Keratinocyte (primary cell): ENCODE measurements at regions not wholly inside any gene's neighbourhood (a gene's known extent, or its start where the extent isn't known, plus 50 kb on each side); places are given as distances from the start of the nearest gene placed in this dataset.

Experiments used
- DNase-seq: peaks from one replicate; pipeline ENCODE4 v3.0.0-alpha.2; 2011; ENCODE audit warnings: low read depth, missing footprints, low spot score
- FAIRE-seq: peaks from 2 replicates; lab custom pipeline; 2011; peaks lifted over from hg19 to GRCh38; lab: Jason Lieb, UNC
- H2AFZ ChIP-seq: 2 replicates; pipeline ENCODE4 v1.6.0; 2012; ENCODE audit warnings: low read length, control low read depth, inconsistent platforms; ENCODE audit not compliant: control insufficient read depth
- H3K27ac ChIP-seq: 2 replicates; pipeline ENCODE4 v1.5.1; 2011; ENCODE audit warnings: low read length; ENCODE audit not compliant: control insufficient read depth, insufficient read depth
- H3K27me3 ChIP-seq: 3 replicates; pipeline ENCODE4 v1.6.0; 2011; ENCODE audit warnings: low read length; ENCODE audit not compliant: control insufficient read depth, insufficient read depth; ENCODE audit errors: extremely low read depth
- H3K36me3 ChIP-seq, 2 experiments: 2 replicates in 1 of 2; 3 replicates in 1 of 2; pipeline ENCODE4 v1.5.1; 2011; ENCODE audit warnings: low read length in 2 of 2, mild to moderate bottlenecking in 1 of 2; ENCODE audit not compliant: control insufficient read depth in 2 of 2, insufficient read depth in 2 of 2; ENCODE audit errors: extremely low read depth in 1 of 2
- H3K4me1 ChIP-seq: 3 replicates; pipeline ENCODE4 v1.5.1; 2011; ENCODE audit warnings: low read length; ENCODE audit not compliant: control insufficient read depth, insufficient read depth; ENCODE audit errors: extremely low read depth
- H3K4me2 ChIP-seq: 3 replicates; pipeline ENCODE4 v1.6.0; 2011; ENCODE audit warnings: low read depth, low read length; ENCODE audit not compliant: control insufficient read depth, insufficient read depth; ENCODE audit errors: extremely low read depth
- H3K4me3 ChIP-seq, 3 experiments: fragments of 200-600 bp in 1 of 3; sonication (generic) in 1 of 3; 2 replicates in 2 of 3; 3 replicates in 1 of 3; pipeline ENCODE4 v1.5.1; 2011 to 2016; ENCODE audit warnings: low read length in 3 of 3, mild to moderate bottlenecking in 3 of 3, control low read depth in 2 of 3, inconsistent platforms in 1 of 3, low read depth in 1 of 3, mixed read lengths in 1 of 3, mixed run types in 1 of 3, moderate library complexity in 1 of 3; ENCODE audit not compliant: control insufficient read depth in 2 of 3, insufficient read depth in 2 of 3; ENCODE audit errors: extremely low read depth in 1 of 3
- H3K79me2 ChIP-seq: 2 replicates; pipeline ENCODE4 v1.6.0; 2012; ENCODE audit warnings: low read length; ENCODE audit not compliant: control insufficient read depth, insufficient read depth
- H3K9ac ChIP-seq: 3 replicates; pipeline ENCODE4 v1.6.0; 2011; ENCODE audit warnings: low read length; ENCODE audit not compliant: control insufficient read depth, insufficient read depth; ENCODE audit errors: extremely low read depth
- H3K9me1 ChIP-seq: 3 replicates; pipeline ENCODE4 v1.6.0; 2011; ENCODE audit warnings: low read length; ENCODE audit not compliant: control insufficient read depth, insufficient read depth; ENCODE audit errors: extremely low read depth
- H3K9me3 ChIP-seq: 2 replicates; pipeline ENCODE4 v1.5.1; 2012; ENCODE audit warnings: low read depth, low read length; ENCODE audit not compliant: control insufficient read depth
- H4K20me1 ChIP-seq: 3 replicates; pipeline ENCODE4 v1.6.0; 2011; ENCODE audit warnings: low read length; ENCODE audit not compliant: control insufficient read depth, insufficient read depth; ENCODE audit errors: extremely low read depth
- EZH2 ChIP-seq: IDR thresholded peaks from one replicate; pipeline ENCODE4 v1.6.1; 2012; ENCODE audit warnings: inconsistent platforms, mild to moderate bottlenecking, low read length, moderate library complexity
- dilution Hi-C: fragments of 300-500 bp; cut with MboI; formaldehyde crosslinking; loops from one replicate; pipeline ENCODE4 v1.7.0; 2020; ENCODE audit warnings: low sequenced_read_pairs; ENCODE audit not compliant: extremely low pct_ligation_motif_present
- TF ChIP-seq, protein P1 (sequence below), 3 experiments: IDR thresholded peaks in 1 of 3; conservative IDR thresholded peaks in 1 of 3; optimal IDR thresholded peaks in 1 of 3; 2 replicates in 2 of 3; 3 replicates in 1 of 3; pipeline versions ENCODE3 to v1.5.1; 2011; ENCODE audit warnings: low read length in 3 of 3, mild to moderate bottlenecking in 3 of 3, moderate library complexity in 2 of 3, control low read depth in 1 of 3, inconsistent platforms in 1 of 3; ENCODE audit not compliant: insufficient read depth in 2 of 3; ENCODE audit errors: extremely low read depth in 1 of 3

DNA sequence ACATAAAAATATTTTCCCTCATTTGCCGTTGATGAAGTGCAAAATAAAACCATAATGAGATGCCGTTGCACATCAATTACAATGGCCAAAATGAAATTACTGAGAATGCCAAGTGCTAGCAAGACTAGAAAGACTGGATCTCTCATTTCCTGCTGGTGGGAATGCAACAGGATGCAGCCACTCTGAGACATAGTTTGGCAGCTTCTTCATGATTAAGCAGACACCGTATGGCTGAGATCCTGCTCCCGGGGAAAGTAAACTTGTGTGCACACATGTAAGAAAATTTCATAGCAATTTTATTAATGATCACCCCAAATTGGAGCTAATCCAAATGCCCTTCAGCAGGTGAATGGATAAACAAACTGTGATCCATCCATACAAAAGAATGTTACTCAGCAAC, 1013.2 kb downstream of the TBC1D22A start:
- no peaks in the 10 kb centered on the region for H4K20me1 ChIP-seq
- DNase-seq: peak; percentile 17
- TF ChIP-seq, protein P1, sequence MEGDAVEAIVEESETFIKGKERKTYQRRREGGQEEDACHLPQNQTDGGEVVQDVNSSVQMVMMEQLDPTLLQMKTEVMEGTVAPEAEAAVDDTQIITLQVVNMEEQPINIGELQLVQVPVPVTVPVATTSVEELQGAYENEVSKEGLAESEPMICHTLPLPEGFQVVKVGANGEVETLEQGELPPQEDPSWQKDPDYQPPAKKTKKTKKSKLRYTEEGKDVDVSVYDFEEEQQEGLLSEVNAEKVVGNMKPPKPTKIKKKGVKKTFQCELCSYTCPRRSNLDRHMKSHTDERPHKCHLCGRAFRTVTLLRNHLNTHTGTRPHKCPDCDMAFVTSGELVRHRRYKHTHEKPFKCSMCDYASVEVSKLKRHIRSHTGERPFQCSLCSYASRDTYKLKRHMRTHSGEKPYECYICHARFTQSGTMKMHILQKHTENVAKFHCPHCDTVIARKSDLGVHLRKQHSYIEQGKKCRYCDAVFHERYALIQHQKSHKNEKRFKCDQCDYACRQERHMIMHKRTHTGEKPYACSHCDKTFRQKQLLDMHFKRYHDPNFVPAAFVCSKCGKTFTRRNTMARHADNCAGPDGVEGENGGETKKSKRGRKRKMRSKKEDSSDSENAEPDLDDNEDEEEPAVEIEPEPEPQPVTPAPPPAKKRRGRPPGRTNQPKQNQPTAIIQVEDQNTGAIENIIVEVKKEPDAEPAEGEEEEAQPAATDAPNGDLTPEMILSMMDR (optimal IDR thresholded peaks at IDR 0.05 in 1 of 3, IDR thresholded peaks at IDR 0.05 in 1 of 3, conservative IDR thresholded peaks at IDR 0.05 in 1 of 3; ENCODE audit: extremely low read depth in 1 of 3, insufficient read depth in 2 of 3, low read length in 3 of 3): no peak
- TF ChIP-seq EZH2: no peak
- H3K4me1 ChIP-seq: no peaks in the 10 kb centered on the region
- H3K4me2 ChIP-seq: no peak overlapping the region
- H3K9ac ChIP-seq: no peak overlapping the region
- peak; percentile 78 for FAIRE-seq
- H3K9me1 ChIP-seq: no peaks in the 10 kb centered on the region
- no peaks in the 10 kb centered on the region for H3K9me3 ChIP-seq
- dilution Hi-C loops: no loop called here
- H3K79me2 ChIP-seq: no peaks in the 10 kb centered on the region
- H3K27me3 ChIP-seq: no peaks in the 10 kb centered on the region
- H3K36me3 ChIP-seq: no peaks in the 10 kb centered on the region
- H2AFZ ChIP-seq: no peak overlapping the region
- H3K4me3 ChIP-seq: no peak overlapping the region
- no peak overlapping the region for H3K27ac ChIP-seq

DNA sequence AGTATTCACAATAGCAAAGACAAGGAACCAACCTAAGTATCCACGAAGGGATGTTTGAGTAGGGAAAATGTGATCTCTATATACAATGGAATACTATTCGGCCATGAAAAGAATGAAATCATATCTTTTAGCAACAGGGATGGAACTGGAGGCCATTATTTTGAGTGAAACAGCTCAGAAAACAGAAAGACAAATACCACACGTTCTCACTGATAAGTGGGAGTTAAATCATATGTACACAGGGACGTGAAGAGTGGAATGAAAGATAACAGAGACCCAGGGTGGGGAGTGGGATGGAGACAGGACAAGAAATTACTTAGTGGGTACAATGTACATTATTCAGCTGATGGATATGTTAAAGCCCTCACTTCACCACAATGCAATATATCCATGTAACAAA, 1012.7 kb downstream of the TBC1D22A start:
- Histone ChIP-seq H3K9me1 (no peaks in the 10 kb centered on the region), H3K36me3 (no peaks in the 10 kb centered on the region), H2AFZ (no peak overlapping the region), H4K20me1 (no peaks in the 10 kb centered on the region), H3K9ac (no peak overlapping the region), H3K4me3 (no peak overlapping the region), H3K79me2 (no peaks in the 10 kb centered on the region), H3K4me2 (no peak overlapping the region), H3K27me3 (no peaks in the 10 kb centered on the region), H3K9me3 (no peaks in the 10 kb centered on the region), H3K27ac (no peak overlapping the region), H3K4me1 (no peaks in the 10 kb centered on the region)
- no peak for DNase-seq
- FAIRE-seq: no peak
- no peak for TF ChIP-seq EZH2
- TF ChIP-seq, protein P1 (optimal IDR thresholded peaks at IDR 0.05 in 1 of 3, IDR thresholded peaks at IDR 0.05 in 1 of 3, conservative IDR thresholded peaks at IDR 0.05 in 1 of 3; ENCODE audit: extremely low read depth in 1 of 3, insufficient read depth in 2 of 3, low read length in 3 of 3): no peak
- dilution Hi-C loops: no loop called here
